HTR-8/SVneo (cell line): ENCODE measurements at regions not wholly inside any gene's neighbourhood (a gene's known extent, or its start where the extent isn't known, plus 50 kb on each side); places are given as distances from the start of the nearest gene placed in this dataset.

Experiments
- DNase-seq: peaks from one replicate; pipeline ENCODE4 v3.0.0; 2011; ENCODE audit warnings: low spot score, mixed read lengths; ENCODE audit not compliant: insufficient read length
- FAIRE-seq: peaks from 2 replicates; lab custom pipeline; 2011; peaks lifted over from hg19 to GRCh38; lab: Jason Lieb, UNC

DNA sequence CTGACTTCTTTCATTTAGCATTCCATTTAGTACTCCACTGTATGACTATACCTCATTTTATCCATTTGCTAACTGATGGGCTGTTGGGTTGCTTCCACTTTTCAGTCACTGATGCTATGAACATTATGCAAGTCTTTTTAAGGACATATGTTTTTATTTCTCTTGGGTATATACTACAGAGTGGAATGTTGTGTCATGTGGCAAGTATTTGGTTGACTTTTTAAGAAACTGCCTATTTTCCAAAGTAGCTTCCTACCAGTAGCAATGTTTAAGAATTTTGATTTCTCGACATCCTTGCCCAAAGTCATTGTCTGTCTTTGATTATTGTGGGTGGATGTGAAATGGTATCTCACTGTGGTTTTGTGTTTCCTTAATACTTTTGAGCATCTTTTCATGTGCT lies 110.1 kb upstream of the TPM1 start:
- FAIRE-seq (no peak), DNase-seq (no peak)

DNA sequence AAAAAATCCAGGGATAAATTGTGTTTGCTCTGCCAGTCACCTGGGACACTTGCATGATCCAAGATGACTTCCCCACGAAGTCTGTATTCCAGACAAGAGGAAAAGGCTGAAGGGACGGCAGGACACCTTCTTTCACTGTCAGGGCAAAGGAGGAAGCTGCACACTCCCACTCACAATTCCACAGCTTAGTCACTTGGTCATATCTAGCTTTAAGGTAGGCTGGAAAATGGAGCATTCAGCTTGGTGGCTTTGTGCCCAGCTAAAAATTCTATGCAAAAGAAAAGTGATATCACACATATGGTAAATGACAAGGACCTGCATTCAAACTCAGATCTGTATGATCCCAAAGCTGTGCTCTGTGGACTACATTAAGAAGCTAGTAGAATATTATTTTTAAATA lies 109.2 kb upstream of the TPM1 start:
- no peak for FAIRE-seq

DNA sequence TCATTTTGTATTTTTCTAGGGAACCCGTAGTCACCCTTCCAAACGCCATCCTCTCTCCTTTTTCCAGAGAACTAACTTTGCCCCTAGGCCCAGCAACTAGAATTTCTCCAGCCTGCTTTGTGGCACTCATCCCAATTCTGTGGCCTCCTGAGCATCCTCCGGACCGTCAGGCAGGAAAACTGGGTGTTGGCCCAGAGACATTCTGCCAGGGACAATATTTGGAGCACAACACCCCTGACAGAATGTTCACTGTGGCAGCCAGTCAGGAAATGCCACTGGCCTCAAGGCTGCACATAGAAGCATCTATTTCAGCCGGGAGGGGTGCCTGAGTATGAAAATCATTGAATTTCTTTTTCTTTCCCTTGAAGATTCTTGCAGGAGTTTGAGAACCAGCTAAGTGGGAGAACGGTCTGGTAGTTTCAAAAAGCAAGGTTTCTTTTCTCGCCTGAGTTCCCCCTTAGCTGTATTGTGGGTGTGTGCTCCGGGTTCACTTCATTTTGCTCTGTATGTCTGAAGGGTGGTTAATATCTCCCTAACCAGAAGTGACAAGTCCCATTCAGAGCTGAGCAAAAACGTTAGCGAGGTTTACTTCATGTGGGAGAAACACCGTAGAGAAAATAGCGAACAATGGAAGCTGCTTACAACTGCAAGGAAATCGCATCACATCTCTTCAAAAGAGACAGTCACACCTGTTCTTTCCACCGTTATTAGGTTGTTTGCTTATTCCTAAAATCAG lies 108.1 kb upstream of the TPM1 start:
- no peak for DNase-seq
- FAIRE-seq: no peak

More for the DNA sequence above, 109.2 kb upstream of the TPM1 start:
- DNase-seq: no peak

DNA sequence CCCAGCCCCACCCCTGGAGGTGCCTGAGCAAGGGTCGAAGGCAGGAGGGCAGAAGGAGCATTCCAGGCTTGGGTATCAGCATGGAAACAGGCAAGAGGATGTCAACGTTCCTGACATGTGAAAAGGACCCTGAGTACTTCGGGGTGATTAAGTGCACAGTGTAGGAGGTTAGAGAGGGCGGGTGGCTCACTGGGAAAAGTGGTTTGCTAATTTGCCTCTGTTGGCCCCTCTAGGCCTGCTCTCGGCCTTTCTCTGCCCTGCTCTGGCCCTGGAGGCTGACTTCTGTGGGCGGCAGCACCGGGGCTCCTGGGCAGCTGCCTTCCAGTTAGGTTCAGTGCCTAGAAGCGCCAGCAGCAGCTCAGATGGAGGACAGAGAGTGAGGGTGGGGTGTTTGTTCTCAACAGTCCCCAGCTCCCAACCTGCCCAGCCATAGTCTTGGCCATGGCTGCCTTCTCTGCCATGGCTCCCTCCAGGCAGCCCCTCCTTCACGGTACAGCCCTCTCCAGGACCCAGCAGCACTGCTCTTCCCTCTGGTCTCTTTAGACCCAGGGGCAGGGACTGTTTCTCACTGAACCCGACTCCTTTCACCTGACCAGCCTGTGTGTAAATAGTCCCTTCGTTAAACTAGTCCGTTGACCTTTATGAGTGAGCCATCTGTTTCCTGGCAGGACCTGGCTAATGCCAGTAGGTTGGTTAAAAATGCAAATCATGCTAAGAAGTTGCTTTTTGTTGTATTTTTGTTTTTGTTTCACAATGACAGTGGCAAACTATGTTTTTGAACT lies 107.1 kb upstream of the TPM1 start:
- DNase-seq: no peak
- no peak for FAIRE-seq

DNA sequence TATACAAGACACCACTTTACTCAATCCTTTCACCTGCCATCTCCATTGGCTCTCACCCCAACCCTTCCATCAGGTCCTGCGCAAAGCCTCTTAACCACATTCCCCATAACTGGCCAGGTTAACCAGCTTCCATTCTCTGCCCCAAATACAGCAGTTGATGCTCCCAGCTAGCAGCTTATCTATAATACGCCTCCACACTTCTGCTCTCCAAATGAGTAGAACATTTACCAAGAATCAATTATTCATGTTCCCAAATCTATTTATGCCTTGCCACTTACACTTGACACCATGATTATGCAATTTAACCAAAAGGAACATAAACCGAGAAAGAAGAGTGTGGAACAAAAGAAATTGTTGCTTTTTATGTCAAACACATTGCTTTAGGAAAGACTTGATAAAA lies 103.7 kb upstream of the TPM1 start:
- DNase-seq (no peak), FAIRE-seq (no peak)

DNA sequence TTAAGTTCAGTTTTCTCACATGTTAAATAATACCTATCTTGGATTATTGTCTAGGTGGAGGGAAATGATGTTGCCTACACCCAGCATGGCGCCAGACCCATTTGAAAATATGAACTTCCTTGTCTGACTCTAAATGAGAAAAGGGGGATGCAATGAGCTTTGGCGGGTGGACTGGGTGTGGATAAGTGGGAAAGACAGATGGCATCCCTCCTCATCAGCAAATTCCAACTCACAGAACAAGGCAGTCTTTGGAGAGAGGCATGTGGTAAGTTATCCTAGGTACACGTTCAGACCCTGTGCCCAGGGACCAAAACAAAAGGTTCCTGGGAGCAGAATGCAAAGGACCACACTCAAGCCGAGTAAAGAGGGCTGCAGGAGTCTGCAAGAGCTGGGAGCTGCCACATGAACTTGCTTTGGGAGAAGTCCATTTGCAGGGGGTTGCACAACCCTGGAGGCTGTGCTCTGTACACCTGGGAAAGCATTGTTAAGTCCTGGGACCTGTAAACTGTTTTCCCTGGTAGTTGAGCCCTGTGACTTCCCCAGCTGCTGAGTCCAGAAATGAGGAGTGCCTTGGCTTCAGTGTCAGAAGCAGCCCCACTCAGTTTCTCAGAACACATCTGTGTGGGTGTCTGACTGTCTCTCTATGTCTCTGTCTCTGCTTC lies 102.3 kb upstream of the TPM1 start:
- DNase-seq: no peak
- no peak for FAIRE-seq

DNA sequence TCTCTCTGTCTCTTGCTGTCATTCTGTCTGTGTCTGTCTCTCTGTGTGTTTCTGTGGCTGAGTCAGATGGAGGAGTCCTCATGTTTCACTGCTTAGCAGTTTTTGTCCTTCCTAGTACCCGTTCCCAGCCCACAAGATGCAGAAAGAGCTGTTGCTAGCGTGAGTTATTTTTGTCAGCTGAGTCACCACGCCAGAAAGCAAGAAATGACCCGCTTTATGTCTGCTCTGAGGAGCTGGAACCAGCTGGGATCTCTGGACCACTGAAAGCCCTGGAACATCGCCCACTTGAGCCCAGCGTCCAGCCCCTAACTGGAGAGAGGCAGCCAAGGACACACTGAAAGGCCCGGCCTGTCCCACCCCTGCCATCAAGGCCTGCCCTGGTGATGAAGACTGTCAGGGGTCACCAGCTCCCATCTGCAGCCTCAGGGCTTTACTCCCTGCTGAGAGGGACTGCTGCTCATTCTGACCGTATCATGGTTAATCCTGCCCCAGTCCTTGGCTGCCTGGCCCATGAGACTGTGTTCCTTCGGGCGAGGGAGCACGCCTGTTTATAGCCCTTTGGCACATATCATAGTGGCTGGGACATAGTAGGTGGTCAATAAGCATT lies 101.7 kb upstream of the TPM1 start:
- FAIRE-seq (peak; percentile 90), DNase-seq (peak; percentile 83)

DNA sequence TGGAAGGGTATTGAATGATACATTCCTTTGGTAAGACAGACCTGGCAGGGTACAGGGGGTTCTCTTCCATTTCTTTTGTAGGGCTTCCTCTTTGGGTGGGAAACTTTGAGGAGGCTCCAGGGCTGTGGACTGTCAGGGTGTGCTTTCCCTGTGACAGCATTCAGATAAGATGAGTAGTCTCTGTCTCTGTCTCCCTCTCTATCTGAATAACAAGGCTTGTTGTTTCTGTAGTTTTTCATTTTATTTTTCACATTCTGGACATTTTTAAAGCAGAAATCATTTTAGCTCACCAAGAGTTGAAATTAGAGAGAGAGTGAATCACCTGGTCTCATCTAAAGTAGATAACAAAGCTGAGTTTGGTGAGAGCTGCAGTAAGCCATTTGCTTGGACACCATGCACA lies 100.8 kb upstream of the TPM1 start:
- FAIRE-seq (no peak), DNase-seq (no peak)

DNA sequence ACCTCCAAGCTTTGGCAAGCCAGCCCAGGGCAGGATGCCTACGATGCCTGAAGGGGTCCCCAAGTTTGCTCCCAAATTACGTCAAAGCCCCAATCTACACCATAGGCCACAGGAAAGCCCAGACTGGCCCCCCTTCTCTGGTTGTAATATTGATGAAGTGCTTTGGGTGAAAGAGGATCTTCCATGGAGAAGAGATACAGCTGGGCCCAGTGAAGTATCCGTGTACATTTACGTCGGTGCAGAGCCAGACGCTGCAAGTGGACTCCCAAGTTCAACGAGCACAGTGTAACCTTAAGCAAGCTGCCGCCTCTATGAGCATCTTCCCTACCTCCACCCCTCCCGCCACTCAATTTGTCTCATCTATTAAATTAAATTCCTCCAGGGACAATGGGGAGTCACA lies 100.1 kb upstream of the TPM1 start:
- DNase-seq (no peak), FAIRE-seq (no peak)

DNA sequence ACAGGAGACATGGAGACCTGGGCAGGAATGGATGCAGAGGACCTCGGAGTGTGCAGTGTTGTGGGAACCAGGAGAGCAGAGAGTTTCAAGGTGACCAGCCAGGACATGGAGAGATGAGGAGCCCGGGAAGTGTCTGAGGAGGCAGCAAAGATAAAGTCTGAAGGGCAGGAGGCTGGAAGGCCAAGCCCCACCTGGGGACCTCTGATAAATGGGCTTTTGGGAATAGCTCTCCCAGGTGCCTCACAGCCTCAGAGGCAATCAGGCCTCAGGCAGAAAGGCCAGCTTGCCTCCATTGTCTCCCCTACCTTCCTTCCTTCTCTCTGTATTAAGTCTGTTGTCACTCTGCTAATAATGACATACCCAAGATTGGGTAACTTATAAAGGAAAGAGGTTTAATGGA lies 97.5 kb upstream of the TPM1 start:
- FAIRE-seq: no peak
- DNase-seq: no peak

DNA sequence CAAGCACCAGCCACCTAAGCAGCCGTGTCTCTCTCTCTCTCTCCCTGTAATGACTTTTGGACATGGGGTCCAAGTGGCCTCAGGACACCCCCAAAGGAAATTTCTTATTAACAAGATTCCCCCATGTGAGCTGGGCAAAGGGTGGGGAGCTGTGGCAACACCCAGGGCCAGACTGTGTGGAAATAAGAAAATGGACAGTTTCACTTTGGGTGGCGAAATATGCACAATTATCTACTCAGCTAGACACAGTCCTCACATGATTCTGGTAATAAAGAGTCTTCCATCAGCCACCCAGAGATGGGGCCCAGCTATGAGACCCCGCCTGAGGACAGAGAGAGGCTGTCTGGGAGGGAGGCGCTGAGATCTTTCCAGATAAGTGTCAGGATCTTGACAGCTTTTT lies 96.8 kb upstream of the TPM1 start:
- DNase-seq: no peak
- no peak for FAIRE-seq

DNA sequence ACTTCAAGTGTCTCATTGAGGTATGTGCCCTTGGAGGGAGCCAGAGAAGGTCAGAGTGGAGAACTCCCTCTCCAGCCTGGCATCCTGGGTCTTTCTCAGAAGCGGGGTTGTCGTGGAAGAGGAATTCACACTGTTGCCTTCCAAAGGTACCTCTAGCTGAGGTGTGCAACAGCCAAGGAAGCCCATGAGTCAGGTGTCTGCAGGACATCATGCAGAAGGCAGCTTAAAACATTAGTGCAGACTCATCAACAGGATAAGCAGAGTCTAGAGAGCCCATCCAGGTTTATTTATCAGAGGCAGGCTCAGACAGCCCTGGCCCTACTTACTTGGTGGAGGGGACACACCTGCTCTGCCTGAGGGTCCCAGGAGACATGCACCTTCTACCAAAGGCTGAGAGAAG lies 95.6 kb upstream of the TPM1 start:
- DNase-seq: no peak
- no peak for FAIRE-seq

DNA sequence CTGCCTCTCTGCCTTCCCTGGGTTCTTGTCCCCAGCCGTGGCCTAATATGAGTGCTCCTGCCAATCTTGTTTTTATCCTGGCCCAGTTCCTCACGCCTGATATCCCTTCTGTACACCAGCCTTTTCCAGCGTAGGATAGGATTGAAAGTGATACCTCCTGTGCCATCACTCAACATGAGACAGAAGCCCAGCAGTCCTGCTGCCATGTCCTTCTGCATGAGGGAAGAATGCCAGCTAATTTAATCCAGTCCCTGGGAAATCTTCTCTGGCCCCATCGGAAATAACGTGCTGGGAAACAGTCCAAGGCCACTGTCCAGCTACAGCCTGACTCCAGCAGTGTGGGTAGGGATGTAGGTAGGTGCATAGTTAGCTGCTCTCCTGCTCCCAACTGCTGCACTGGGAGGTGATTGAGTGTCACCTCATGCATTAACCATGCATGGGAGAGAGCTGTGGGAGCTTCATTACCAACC lies 92.0 kb upstream of the TPM1 start:
- no peak for FAIRE-seq
- no peak for DNase-seq

DNA sequence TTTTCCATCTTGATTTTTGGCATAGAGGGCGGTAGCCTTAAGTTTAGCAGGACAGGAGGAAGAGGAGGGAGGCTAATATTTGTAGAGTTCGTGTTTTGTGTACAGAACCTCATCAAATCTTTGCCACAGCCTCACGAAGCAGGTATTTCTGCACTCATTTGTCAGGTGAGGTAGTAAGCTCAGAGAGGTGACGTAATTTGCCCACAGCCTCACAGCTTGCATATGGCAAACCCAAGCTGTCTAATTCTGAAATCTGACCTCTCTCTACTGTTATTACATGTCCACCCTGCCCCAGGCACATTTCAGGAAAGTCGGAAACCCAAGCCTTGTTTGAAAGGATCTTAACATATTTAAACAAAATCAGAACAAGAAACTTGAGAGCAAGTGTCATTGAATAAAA lies 91.1 kb upstream of the TPM1 start:
- FAIRE-seq: no peak
- DNase-seq: no peak

DNA sequence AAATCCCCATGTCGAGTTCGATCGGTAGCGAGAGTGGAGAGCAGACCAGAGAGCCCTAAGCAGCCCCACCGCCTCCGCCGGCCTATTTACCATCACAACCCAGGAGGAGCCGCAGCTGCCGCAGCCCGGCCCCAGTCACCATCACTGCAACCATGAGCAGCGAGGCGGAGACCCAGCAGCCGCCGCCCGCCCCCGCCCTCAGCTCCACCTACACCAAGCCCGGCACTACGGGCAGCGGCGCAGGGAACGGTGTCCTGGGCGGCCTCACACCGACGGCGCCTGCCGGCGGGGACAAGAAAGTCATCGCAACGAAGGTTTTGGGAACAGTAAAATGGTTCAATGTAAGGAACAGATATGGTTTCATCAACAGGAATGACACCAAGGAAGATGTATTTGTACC lies 89.5 kb upstream of the TPM1 start:
- DNase-seq: no peak
- no peak for FAIRE-seq

DNA sequence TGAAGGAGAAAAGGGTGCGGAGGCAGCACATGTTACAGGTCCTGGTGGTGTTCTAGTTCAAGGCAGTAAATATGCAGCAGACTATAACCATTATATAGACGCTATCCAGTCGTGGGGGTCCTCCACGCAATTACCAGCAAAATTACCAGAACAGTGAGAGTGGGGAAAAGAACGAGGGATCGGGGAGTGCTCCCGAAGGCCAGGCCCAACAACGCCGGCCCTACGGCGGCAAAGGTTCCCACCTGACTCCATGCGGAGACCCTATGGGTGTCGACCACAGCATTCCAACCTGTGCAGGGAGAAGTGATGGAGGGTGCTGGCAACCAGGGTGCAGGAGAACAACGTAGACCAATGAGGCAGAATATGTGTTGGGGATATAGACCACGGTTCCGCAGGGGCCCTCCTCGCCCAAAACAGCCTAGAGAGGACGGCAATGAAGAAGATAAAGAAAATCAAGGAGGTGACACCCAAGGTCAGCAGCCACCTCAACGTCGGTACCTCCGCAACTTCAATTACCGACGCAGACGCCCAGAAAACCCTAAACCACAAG lies 89.0 kb upstream of the TPM1 start:
- no peak for FAIRE-seq
- DNase-seq: no peak

DNA sequence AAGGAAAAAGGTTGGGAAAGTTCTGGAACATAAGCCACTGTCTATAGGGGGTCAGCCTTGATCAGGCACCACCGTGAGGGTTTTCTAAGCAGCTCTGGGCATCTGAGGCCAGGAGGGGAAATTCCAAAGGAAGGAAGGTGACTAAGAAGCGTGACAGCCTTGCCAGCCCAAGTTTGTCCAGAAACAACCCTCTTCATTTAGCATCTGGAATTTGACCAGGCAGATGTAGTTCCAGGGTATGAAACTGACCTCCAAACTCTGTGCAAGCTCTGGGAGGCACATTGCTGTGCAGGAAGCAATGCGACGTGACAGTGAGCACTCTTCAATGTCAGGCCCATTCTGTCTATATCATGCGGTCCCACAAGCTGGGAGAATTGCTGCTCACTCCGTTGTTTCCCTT lies 85.4 kb upstream of the TPM1 start:
- DNase-seq (no peak), FAIRE-seq (peak; percentile 40)

DNA sequence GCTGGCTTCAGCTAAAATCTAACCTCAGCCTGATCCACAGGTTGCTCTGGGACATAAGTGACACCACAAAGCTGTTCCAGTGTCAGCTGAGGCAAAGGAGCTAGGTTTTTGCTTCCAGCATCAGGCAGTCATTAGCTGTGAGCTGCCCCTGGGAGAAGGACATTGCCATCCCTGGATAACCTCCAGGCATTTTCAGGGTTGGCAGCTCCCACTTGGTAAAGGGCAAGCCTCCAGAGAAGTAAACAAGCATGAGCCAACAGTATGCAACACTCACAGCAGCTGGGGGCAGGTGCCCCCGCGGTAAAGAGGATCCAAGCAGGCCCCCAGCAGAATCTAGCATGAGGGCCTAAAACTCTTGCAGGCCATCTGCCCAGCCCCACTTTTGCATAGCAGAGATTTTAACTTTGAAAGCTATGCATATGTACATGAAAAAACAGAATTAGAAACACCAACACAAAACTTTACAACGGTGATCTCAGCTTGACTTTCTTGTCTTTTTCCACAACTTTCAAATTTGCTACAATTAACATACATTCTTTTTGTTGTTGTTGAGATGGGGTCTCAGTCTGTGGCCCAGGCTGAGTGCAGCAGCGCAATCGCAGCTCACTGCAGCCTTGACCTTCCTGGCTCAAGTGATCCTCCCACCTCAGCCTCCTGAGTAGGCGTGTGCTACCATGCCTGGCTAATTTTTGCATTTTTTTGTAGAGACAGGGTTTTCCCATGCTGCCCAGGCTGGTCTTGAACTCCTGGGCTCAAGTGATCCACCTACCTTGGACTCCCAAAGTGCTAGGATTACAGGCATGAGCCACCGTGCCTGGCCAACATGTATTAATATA lies 83.8 kb upstream of the TPM1 start:
- DNase-seq (no peak), FAIRE-seq (no peak)

DNA sequence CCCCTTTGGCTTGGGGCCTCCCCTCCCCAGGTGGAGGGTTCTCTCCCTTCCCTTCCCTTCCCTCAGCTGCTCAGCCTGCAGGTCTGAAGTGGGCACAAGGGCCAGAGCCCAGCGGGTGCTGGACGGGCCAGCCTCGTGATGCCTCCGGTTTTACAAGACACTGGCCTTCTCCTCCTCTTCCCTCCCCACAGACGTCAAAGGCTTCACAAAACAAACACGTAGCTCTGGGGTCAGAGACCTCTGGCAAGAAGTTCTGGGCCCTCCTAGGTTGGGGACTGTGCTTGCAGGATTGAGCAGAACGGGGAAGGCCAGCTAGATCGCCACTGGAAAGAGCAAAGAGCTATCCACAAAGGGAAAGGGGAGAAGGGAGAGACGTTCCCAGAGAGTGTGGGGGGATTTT lies 81.4 kb upstream of the TPM1 start:
- no peak for DNase-seq
- no peak for FAIRE-seq
